HG02623 (cell line): ENCODE measurements at regions not wholly inside any gene's neighbourhood (a gene's known extent, or its start where the extent isn't known, plus 50 kb on each side); places are given as distances from the start of the nearest gene placed in this dataset.

Source experiments
- ATAC-seq: cut with Tn5 transposase; IDR thresholded peaks from one replicate; pipeline ENCODE4 v1.9.1; 2021; ENCODE audit warnings: moderate library complexity; ENCODE audit not compliant: unreplicated experiment

DNA sequence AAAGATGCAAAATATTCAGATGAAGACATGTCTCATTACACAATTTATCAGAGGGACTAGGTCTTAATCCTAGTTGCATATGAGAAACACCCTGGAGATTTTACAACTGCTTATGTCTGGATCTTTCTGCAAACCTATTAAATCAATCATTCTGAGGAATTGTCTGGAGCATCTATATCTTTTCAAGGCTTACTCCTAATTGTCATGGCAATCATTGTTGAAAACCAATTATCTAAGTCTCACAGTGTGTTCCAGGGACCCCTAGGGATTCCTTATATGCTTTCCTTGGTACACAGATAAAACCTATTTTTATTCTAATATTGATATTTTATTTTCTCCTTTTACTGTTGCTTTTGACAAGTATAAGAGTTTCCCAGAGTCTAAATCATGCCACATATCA, 696.9 kb upstream of the EYS start:
- no peak for ATAC-seq

DNA sequence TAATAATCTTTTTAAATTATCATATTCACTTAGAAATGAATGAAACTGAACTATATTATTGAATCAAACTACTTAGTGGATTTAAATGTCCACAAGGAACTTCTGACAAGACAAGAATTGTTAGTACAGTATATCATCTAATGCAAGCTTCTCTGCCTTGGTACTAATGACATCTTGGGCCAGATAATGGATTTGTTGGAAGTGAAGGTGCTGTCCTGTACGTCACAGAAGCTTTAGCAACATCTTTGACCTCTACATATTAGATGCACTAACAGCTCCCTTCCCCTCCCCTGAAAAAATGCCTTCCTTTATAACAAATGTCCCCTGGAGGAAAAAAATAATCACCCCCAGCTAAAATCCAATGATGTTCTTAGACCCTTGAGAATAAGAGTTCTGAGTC, 695.8 kb upstream of the EYS start:
- ATAC-seq, result no peak

GRCh38 chr6:66396549-66396948, 689.5 kb upstream of the EYS start:
- no peak for ATAC-seq

- ATAC-seq, result no peak
Observed at GRCh38 chr6:66396145-66396544, 689.1 kb upstream of the EYS start.

DNA sequence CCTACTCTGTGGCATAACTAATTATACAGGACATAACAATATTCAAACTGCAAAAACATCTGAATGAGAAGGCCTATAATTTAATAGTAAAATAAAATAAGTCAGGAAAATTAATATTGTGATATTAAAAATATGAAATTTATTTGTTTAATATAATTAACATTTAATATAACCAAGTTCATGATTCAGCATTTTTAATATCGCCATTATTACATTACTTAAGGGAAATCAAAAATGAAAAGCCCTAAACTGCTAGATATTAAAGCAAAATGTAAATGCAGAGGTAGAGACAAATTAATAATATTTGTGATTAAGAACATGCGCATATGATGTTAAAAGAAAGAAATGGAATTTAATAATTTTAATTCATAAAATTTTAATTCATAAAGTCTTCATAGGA, 683.4 kb upstream of the EYS start:
- ATAC-seq, result no peak

GRCh38 chr6:66376001-66376400, 669.0 kb upstream of the EYS start:
- no peak for ATAC-seq

DNA sequence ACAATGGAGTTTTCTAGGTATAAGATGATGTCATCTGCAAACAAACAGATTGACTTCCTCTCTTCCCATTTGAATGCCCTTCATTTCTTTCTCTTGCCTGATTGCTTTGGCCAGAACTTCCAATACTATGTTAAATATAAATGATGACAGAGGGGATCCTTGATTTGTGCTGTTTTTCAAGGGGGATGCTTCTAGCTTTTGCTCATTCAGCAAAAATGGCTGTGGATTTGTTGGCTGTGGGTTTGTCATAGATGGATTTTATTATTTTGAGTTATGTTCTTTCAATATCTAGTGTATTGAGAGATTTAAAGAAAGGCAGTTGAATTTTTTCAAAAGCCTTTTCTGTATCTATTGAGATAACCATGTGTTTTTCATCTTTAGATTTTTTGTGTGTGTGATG, 662.4 kb upstream of the EYS start:
- ATAC-seq, result no peak

DNA sequence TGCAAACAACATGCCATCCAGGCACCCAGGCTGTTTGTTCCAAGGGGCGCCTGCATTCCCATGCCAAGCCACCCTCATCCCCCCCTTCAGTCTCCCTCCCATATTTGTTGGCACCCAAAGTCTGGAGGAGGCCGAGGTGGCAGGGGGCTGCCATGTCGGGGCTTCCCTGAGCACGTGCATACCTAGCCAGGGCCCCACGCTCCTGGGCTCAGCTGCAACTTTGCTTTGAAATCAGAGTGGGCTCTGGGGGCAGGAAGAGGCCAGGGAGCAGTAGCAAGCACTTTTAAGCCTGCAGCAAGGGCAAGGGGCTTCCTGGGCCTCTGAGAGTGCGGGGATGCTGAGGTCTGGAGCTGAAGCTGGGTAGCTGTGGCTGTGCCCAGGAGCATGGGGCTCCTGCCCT, 655.9 kb upstream of the EYS start:
- no peak for ATAC-seq

GRCh38 chr6:66361886-66362285, 654.9 kb upstream of the EYS start:
- ATAC-seq, result no peak

- no peak for ATAC-seq
Observed at GRCh38 chr6:66357781-66358180, 650.8 kb upstream of the EYS start.

DNA sequence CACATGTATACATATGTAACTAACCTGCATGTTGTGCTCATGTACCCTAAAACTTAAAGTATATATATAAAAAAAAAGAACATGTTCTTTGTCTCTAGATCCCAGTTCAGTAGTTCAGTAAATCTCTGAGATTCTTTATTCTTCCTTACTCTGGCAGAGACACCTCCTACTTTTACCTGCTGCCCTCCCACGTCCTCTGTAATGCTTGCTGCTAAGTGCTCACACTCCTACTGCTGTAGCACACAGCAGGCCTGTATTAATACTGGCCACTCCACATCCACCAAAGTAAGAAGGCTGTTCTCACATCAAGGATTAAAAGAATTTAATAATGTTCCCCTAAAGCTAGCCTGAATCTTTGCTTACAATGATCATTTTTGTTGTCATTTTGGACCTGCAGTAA, 648.4 kb upstream of the EYS start:
- ATAC-seq, result no peak

GRCh38 chr6:66344796-66345195, 637.8 kb upstream of the EYS start:
- no peak for ATAC-seq

DNA sequence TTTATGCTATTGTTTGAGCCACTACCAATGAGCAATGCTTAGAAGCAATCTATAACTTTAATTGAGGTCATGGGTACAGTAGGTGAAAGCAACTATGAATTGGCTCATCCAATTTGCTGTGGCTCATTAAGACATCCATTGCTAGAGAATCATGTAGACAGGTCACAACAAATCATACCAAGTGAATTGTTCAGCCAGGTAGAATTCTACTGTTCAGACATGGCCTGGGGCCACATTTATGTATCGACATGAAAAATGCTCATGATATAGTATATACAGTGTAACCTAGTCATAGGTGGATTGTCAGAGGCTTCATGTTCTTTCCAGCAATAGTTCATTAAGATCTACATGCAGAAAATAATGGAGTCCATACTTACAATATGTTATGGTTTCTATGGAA, 633.7 kb upstream of the EYS start:
- no peak for ATAC-seq

- no peak for ATAC-seq
Observed at GRCh38 chr6:66336176-66336575, 629.1 kb upstream of the EYS start.

DNA sequence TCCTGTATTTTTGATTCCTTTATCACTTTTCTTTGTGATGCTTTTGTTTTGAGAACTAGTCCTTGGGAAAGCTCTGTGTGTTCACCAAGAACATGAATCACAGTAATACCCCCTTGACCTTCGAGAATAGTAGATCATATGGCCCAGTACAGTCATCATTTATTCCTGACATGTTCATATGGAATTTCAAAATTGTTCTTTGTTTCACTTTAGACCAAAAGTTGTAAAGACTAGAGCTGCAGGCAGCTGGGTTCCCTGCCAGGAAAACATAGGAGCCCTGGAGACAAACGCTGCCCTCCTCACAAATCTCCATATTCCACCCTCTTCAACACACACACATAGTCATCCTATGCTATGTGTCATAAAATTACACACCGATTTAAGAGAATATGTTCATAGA, 621.2 kb upstream of the EYS start:
- ATAC-seq, result no peak

- ATAC-seq, result no peak
Observed at GRCh38 chr6:66326228-66326627, 619.2 kb upstream of the EYS start.

DNA sequence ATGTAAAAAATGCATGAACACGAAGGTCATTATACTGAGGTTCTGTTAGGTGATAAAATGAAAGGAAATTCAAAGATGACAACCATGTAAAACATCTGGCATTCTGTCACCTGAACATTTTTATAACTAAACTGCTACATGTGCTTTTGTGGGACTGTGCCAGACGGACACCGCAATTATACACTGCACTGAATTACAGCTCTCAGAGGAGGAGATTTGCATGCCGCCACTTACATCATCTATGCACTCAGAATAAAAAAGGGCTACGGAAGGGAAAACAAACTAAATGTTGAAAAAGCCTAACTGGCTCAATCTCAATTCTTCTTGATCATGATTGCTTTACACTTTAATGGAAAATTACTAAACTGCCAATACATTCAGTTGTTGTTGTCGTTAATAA, 614.0 kb upstream of the EYS start:
- ATAC-seq, result no peak

DNA sequence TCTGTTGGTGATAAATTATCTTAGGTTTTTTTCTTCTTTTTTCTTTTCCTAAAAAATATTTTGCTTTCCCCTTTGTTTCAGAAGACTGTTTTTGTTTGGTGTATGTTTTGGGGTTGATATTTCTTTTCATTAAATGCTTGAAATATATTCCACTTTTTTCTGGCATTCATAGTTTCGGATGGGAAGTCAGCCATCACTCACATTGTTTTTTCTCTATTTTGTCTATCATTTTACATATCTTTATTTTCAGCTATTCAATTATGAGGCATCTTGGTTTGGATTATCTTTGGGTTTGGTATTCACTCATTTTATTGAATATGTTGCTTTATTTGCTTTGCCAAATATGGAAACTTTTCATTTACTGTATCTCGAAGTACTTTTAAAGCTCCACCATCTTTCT, 600.5 kb upstream of the EYS start:
- ATAC-seq, result no peak

- no peak for ATAC-seq
Observed at GRCh38 chr6:66291905-66292304, 584.9 kb upstream of the EYS start.

DNA sequence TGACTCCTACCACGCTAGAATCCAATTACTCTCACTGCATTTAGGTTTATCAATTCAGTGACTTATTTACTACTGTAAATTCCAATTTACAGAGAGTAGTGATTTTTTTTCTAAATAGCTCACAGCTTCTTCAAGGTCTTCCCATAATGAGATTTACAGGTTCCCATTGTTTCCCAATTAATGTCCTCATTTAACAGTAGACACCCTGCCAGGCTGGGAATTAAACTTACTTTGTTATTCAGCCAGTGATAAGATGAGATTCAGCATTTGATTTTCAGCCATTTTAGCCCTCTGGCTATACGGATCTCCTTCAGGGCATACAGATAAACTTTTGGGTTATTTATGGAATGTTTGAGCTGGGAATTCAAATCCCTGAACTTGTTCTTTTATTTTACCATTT, 582.9 kb upstream of the EYS start:
- ATAC-seq, result no peak

DNA sequence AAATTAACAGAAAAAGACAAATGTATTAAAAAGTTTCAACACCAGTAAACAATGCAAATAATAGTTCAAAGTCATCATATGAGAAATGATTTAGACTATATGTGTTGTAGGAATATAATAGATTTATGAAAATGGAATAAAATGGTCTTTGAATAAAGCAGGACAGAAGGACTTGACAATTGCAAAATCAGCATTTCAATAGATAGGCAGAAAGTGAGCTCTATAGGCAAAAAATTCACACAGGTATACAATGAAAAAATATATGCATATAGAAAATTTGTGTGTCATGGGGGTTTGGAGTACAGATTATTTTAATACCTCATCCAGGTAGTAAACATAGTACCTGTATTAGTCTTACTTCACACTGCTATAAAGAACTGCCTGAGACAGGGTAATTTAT, 571.1 kb upstream of the EYS start:
- no peak for ATAC-seq

DNA sequence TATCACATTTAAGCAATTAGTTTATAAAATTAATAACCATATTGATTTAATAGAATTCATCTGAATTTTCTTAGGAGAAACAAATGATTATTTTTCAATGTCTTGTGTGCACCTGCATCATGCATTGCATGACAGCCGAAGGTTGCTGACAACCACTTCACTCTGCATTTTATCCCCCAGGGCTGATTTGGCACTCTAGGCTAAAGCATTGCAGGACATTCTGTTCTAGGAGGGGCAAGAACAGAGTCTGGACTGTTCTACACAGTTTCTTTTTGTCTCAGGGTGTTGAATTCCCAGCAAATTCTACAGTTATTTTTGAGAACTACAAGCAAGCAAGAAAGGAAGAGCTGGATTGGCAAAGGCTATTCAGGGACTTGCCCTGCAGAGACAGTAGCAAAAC, 570.4 kb upstream of the EYS start:
- no peak for ATAC-seq

- ATAC-seq, result no peak
Observed at GRCh38 chr6:66265737-66266136, 558.7 kb upstream of the EYS start.

- no peak for ATAC-seq
Observed at GRCh38 chr6:66264376-66264775, 557.4 kb upstream of the EYS start.
